Neural progenitor cell (in vitro differentiated cells): ENCODE measurements at regions not wholly inside any gene's neighbourhood (a gene's known extent, or its start where the extent isn't known, plus 50 kb on each side); places are given as distances from the start of the nearest gene placed in this dataset.

Experiments
- EZH2 ChIP-seq: fragments of 200-600 bp; sonication (generic); IDR thresholded peaks from 2 replicates; pipeline ENCODE4 v1.6.1; 2017; ENCODE audit warnings: antibody characterized with exemption, mild to moderate bottlenecking, moderate library complexity
- TF ChIP-seq, protein P1 (sequence below): fragments of 200-600 bp; sonication (generic); IDR thresholded peaks from 2 replicates; pipeline ENCODE4 v1.5.1; 2017; ENCODE audit warnings: antibody characterized with exemption, mild to moderate bottlenecking

DNA sequence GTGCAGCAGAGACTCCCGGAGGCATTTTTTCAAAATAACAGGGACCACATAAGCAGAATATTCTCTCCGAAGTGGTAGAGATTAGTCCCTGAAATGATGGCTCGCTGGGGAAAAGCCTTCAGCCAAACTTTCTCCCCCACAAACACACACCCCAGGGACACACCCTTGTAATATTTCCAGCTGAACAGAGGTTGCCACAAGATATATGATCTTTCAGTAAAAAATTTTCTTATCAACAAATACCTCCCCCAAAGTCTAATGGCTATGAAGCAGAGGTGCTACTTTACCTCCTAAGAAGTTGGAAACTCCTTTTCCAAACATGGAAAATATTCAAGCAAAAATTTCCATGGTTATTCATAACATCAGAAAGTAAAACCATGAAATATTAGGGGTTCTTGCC lies 190.2 kb upstream of the PALMD start:
- TF ChIP-seq, protein P1, sequence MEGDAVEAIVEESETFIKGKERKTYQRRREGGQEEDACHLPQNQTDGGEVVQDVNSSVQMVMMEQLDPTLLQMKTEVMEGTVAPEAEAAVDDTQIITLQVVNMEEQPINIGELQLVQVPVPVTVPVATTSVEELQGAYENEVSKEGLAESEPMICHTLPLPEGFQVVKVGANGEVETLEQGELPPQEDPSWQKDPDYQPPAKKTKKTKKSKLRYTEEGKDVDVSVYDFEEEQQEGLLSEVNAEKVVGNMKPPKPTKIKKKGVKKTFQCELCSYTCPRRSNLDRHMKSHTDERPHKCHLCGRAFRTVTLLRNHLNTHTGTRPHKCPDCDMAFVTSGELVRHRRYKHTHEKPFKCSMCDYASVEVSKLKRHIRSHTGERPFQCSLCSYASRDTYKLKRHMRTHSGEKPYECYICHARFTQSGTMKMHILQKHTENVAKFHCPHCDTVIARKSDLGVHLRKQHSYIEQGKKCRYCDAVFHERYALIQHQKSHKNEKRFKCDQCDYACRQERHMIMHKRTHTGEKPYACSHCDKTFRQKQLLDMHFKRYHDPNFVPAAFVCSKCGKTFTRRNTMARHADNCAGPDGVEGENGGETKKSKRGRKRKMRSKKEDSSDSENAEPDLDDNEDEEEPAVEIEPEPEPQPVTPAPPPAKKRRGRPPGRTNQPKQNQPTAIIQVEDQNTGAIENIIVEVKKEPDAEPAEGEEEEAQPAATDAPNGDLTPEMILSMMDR = no peak
- no peak for TF ChIP-seq EZH2
